Omental fat pad (tissue), 3 donors: ENCODE measurements at regions not wholly inside any gene's neighbourhood (a gene's known extent, or its start where the extent isn't known, plus 50 kb on each side); places are given as distances from the start of the nearest gene placed in this dataset.

ENCODE experiments used
- ATAC-seq: fragments of 150-250 bp; one replicate; pipeline ENCODE4 v1.9.1; 2016; ENCODE audit warnings: mild to moderate bottlenecking, moderate library complexity; ENCODE audit not compliant: low FRiP score
- DNase-seq: peaks from one replicate; pipeline ENCODE4 v3.0.0-alpha.2; 2019; ENCODE audit warnings: low spot score
- CTCF ChIP-seq, 3 donors: fragments of 450-650 bp; IDR thresholded peaks; one replicate each; pipeline ENCODE4 v1.5.1; 2016 to 2017; ENCODE audit warnings: antibody characterized with exemption in 3 of 3, mild to moderate bottlenecking in 3 of 3, moderate library complexity in 2 of 3

GRCh38 chr1:82759035-82759434 lies 958.3 kb downstream of the ADGRL2 start:
- DNase-seq (no peak), ATAC-seq (no peak)
- TF ChIP-seq CTCF (IDR thresholded peaks at IDR 0.05) = no peak

- ATAC-seq (no peak), DNase-seq (no peak)
- no peak for TF ChIP-seq CTCF (IDR thresholded peaks at IDR 0.05)
These were observed 954.9 kb downstream of the ADGRL2 start for GRCh38 chr1:82755671-82756070.

GRCh38 chr1:82755191-82755590 lies 954.5 kb downstream of the ADGRL2 start:
- TF ChIP-seq CTCF (IDR thresholded peaks at IDR 0.05) = no peak
- no peak for DNase-seq

GRCh38 chr1:82752046-82752445 lies 951.3 kb downstream of the ADGRL2 start:
- no peak for ATAC-seq
- no peak for DNase-seq
- TF ChIP-seq CTCF (IDR thresholded peaks at IDR 0.05) = no peak

More at GRCh38 chr1:82755191-82755590, 954.5 kb downstream of the ADGRL2 start:
- no peak for ATAC-seq

GRCh38 chr1:82733645-82734044 lies 932.9 kb downstream of the ADGRL2 start:
- TF ChIP-seq CTCF (IDR thresholded peaks at IDR 0.05) = no peak
- DNase-seq = no peak
- ATAC-seq = no peak

GRCh38 chr1:82731216-82731615 lies 930.5 kb downstream of the ADGRL2 start:
- DNase-seq = no peak
- no peak for ATAC-seq
- TF ChIP-seq CTCF (IDR thresholded peaks at IDR 0.05) = no peak

GRCh38 chr1:82728206-82728605 lies 927.5 kb downstream of the ADGRL2 start:
- DNase-seq (no peak), ATAC-seq (no peak)
- no peak for TF ChIP-seq CTCF (IDR thresholded peaks at IDR 0.05)
